OCI-LY3 (cell line): ENCODE measurements at regions not wholly inside any gene's neighbourhood (a gene's known extent, or its start where the extent isn't known, plus 50 kb on each side); places are given as distances from the start of the nearest gene placed in this dataset.
A peak's percentile ranks its signal among the peaks of the same experiment; 100 is the strongest.

Experiments
- H2AFZ ChIP-seq: fragments of 200-600, 300-600 bp; shearing (Covaris generic); 2 replicates; pipeline ENCODE4 v1.6.0; 2014; ENCODE audit warnings: antibody characterized with exemption, low read depth, low read length
- H3K27ac ChIP-seq: fragments of 200-600, 300-600 bp; sonication (generic); 2 replicates; pipeline ENCODE4 v1.5.1; 2014; ENCODE audit warnings: mild to moderate bottlenecking, low read length, moderate library complexity, mixed read lengths
- H3K27me3 ChIP-seq: fragments of 200-600, 300-600 bp; sonication (generic); 2 replicates; pipeline ENCODE4 v1.6.1; 2014; ENCODE audit warnings: low read depth, low read length, mixed read lengths
- H3K36me3 ChIP-seq: fragments of 200-600, 300-600 bp; sonication (generic); replicated peaks from 2 replicates; pipeline ENCODE3; 2014; ENCODE audit warnings: low read depth, low read length, mixed read lengths
- H3K4me1 ChIP-seq: fragments of 300-600, 200-600 bp; sonication (generic); 2 replicates; pipeline ENCODE4 v1.6.1; 2014; ENCODE audit warnings: low read length, mixed read lengths
- H3K4me2 ChIP-seq: fragments of 200-600, 300-600 bp; sonication (generic); 2 replicates; pipeline ENCODE4 v1.6.1; 2014; ENCODE audit warnings: low read length, mixed read lengths
- H3K4me3 ChIP-seq: fragments of 300-600, 200-600 bp; sonication (generic); 2 replicates; pipeline ENCODE4 v1.5.1; 2014; ENCODE audit warnings: antibody characterized with exemption, mild to moderate bottlenecking, low read length, moderate library complexity
- H3K79me2 ChIP-seq: fragments of 300-600, 200-600 bp; shearing (Covaris generic); 2 replicates; pipeline ENCODE4 v1.6.1; 2014; ENCODE audit warnings: mild to moderate bottlenecking, low read length, mixed read lengths
- H3K9ac ChIP-seq: fragments of 300-600, 200-600 bp; shearing (Covaris generic); 2 replicates; pipeline ENCODE4 v1.6.0; 2014; ENCODE audit warnings: mild to moderate bottlenecking, low read length, moderate library complexity
- H3K9me3 ChIP-seq: fragments of 200-600, 300-600 bp; shearing (Covaris generic); 2 replicates; pipeline ENCODE4 v1.6.1; 2014; ENCODE audit warnings: low read length, mixed read lengths; ENCODE audit not compliant: insufficient read depth
- H4K20me1 ChIP-seq: fragments of 200-600, 300-600 bp; sonication (generic); 2 replicates; pipeline ENCODE4 v1.6.1; 2016; ENCODE audit warnings: low read length, mixed read lengths; ENCODE audit not compliant: insufficient read depth
- EZH2phosphoT487 ChIP-seq: fragments of 200-600 bp; shearing (Covaris generic); IDR thresholded peaks from 2 replicates; pipeline ENCODE4 v1.6.1; 2018; ENCODE audit warnings: antibody characterized with exemption, mixed run types, low read depth
- TF ChIP-seq, protein P1 (sequence below): fragments of 200-600, 300-600 bp; sonication (generic); IDR thresholded peaks from 2 replicates; pipeline ENCODE4 v1.5.1; 2014; ENCODE audit warnings: antibody characterized with exemption, low read length, low read depth

DNA sequence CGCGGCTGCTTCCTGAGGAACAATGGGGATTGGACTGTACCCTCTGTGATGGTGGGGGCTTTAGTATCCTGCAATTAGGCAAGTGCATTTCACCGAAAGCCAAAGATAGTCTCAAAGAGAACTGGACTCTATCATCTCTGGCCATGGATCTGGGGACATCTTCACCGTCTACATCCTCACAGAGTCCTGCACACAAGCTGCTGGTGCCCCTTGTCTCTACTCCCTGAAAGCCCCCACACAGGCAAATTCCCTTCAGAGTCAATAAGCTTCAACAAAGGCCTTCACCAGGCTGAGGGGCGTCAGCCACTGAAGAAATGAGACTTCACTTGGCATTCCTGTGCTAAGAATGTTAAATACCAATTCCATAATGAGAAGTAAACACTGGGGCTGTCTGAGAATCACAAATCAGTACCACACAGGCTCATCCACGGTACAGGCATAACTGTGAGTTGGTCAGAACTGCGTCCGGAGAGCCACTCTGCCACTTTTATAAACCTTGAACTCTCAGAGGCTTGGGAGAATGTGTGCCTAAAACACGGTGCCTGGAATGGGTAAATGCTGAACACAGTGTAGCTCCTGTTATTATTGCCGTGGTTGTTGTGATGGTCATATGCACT is 432.7 kb downstream of the ZNF521 start:
- Histone ChIP-seq H3K4me3 (no peak overlapping the region), H3K9me3 (no peaks in the 10 kb centered on the region), H3K4me1 (peaks cover 19% of the 10 kb centered on the region), H3K27me3 (peaks cover 3% of the 10 kb centered on the region; the same call in 1 of the 2 replicates), H4K20me1 (no peaks in the 10 kb centered on the region), H3K36me3 (no peaks in the 10 kb centered on the region), H3K9ac (no peak overlapping the region), H3K27ac (no peak overlapping the region), H2AFZ (no peak overlapping the region), H3K4me2 (no peak overlapping the region), H3K79me2 (no peaks in the 10 kb centered on the region)
- TF ChIP-seq, protein P1, sequence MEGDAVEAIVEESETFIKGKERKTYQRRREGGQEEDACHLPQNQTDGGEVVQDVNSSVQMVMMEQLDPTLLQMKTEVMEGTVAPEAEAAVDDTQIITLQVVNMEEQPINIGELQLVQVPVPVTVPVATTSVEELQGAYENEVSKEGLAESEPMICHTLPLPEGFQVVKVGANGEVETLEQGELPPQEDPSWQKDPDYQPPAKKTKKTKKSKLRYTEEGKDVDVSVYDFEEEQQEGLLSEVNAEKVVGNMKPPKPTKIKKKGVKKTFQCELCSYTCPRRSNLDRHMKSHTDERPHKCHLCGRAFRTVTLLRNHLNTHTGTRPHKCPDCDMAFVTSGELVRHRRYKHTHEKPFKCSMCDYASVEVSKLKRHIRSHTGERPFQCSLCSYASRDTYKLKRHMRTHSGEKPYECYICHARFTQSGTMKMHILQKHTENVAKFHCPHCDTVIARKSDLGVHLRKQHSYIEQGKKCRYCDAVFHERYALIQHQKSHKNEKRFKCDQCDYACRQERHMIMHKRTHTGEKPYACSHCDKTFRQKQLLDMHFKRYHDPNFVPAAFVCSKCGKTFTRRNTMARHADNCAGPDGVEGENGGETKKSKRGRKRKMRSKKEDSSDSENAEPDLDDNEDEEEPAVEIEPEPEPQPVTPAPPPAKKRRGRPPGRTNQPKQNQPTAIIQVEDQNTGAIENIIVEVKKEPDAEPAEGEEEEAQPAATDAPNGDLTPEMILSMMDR: no peak
- no peak for TF ChIP-seq EZH2phosphoT487

DNA sequence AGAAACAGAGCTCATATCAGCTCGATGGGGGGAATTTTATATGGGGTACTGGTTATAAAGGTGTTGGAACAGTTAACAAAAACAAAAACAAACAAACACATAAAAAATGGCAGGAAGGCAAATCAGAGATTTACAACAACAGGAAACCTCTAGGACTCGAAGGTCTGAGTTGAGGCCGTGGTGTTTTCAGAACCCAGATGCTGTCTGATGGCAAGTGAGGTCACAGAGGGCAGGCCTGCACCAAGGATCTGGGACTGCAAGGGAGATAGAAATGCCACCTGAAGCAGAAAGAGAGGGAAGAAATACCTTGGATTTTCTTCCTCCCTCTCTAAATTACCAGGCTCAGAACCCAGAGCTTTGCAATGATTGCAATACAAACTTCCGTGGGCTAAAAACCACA is 429.5 kb downstream of the ZNF521 start:
- 0 out of 2 replicates have a peak overlapping the region, but pooled peaks have one; percentile 2 for H3K4me2 ChIP-seq
- no peak overlapping the region for H3K4me3 ChIP-seq
- H3K27me3 ChIP-seq: no peaks in the 10 kb centered on the region; the same call in 1 of the 2 replicates
- peaks cover 19% of the 10 kb centered on the region for H3K4me1 ChIP-seq
- H4K20me1 ChIP-seq: no peaks in the 10 kb centered on the region
- no peaks in the 10 kb centered on the region for H3K9me3 ChIP-seq
- TF ChIP-seq, protein P1: no peak
- TF ChIP-seq EZH2phosphoT487: no peak
- no peak overlapping the region for H3K27ac ChIP-seq
- no peaks in the 10 kb centered on the region for H3K36me3 ChIP-seq
- H2AFZ ChIP-seq: no peak overlapping the region
- H3K79me2 ChIP-seq: no peaks in the 10 kb centered on the region
- H3K9ac ChIP-seq: no peak overlapping the region

GRCh38 chr18:24923138-24923537 is 428.8 kb downstream of the ZNF521 start:
- H3K4me3 ChIP-seq: no peak overlapping the region
- no peak overlapping the region for H3K27ac ChIP-seq
- H3K9ac ChIP-seq: no peak overlapping the region
- peak overlapping the region; percentile 2; the same call in 1 of the 2 replicates for H3K4me2 ChIP-seq
- no peaks in the 10 kb centered on the region; the same call in 1 of the 2 replicates for H3K27me3 ChIP-seq
- no peaks in the 10 kb centered on the region for H4K20me1 ChIP-seq
- TF ChIP-seq, protein P1: no peak
- TF ChIP-seq EZH2phosphoT487: no peak
- H3K36me3 ChIP-seq: no peaks in the 10 kb centered on the region
- peaks cover 19% of the 10 kb centered on the region for H3K4me1 ChIP-seq
- no peak overlapping the region for H2AFZ ChIP-seq
- H3K79me2 ChIP-seq: no peaks in the 10 kb centered on the region
- H3K9me3 ChIP-seq: no peaks in the 10 kb centered on the region

- Histone ChIP-seq H3K9ac (no peak overlapping the region), H3K4me1 (peaks cover 19% of the 10 kb centered on the region), H3K9me3 (no peaks in the 10 kb centered on the region), H3K4me2 (no peak overlapping the region), H3K36me3 (no peaks in the 10 kb centered on the region), H3K27me3 (no peaks in the 10 kb centered on the region; the same call in 1 of the 2 replicates), H2AFZ (no peak overlapping the region), H3K4me3 (no peak overlapping the region), H3K79me2 (no peaks in the 10 kb centered on the region), H3K27ac (no peak overlapping the region), H4K20me1 (no peaks in the 10 kb centered on the region)
- TF ChIP-seq, protein P1: no peak
- no peak for TF ChIP-seq EZH2phosphoT487
These were observed 427.8 kb downstream of the ZNF521 start for GRCh38 chr18:24924066-24924716.
